HFF-Myc (cell line): ENCODE measurements at regions not wholly inside any gene's neighbourhood (a gene's known extent, or its start where the extent isn't known, plus 50 kb on each side); places are given as distances from the start of the nearest gene placed in this dataset.

Source experiments
- DNase-seq: peaks from one replicate; pipeline ENCODE4 v3.0.0-alpha.2; 2011; ENCODE audit warnings: low read depth; ENCODE audit errors: extremely low read depth
- H3K4me3 ChIP-seq: replicated peaks from 2 replicates; pipeline ENCODE4 v1.5.1; 2011; ENCODE audit warnings: low read depth, mild to moderate bottlenecking, control low read depth, low read length
- CTCF ChIP-seq: IDR thresholded peaks from 2 replicates; pipeline ENCODE4 v1.5.1; 2012; ENCODE audit warnings: mild to moderate bottlenecking, low read depth, low read length, control low read depth; ENCODE audit errors: missing control alignments

DNA sequence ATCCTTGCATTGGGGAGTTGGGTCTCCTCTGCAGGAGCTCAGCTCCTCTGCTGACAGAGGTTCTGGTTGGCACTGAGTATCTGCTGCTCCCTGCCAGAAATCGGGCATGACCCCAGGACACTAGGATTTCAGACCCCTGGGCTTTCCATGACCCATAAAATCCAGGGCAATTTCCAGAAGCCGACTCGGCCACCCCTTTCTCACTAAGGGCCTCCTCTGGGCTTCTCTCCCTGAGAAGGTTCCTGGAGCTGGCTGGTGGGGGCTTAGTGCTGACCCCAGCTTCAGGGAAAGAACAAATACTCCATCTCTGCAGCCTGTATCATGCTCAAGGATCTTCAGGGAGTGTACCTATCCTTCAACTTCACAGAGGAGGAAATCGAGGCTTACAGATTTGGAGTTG is 603.4 kb downstream of the PTPRU start:
- TF ChIP-seq CTCF: no peak
- H3K4me3 ChIP-seq: no peak overlapping the region
- no peak for DNase-seq

DNA sequence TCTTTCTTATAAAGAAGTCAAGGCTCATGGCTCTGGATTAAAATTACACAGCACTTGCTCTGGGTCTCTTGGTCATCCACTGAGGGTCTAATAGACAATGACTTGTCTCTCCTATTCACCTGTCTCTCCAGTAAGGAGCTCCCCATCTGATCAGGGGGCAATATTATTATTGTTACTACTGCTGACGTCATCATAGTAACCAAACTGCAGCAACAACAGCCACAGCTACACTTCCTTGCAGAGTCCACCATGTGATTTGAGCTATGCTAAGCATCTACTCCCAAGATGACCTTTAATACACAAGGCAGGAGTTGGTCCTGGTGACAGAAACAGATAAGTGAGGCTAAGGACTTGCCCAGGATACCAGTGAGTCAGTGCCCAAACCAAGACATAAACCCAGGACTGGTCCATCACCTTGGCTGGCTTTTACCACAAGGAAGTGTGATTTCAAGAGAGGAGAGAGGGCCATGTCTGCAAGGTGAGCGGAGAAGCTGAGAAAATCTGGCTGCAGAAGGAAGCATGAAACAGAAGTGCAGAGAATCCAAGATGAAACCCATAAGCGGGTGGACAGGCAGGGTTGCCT is 602.5 kb downstream of the PTPRU start:
- no peak overlapping the region for H3K4me3 ChIP-seq
- no peak for TF ChIP-seq CTCF
- DNase-seq: no peak

DNA sequence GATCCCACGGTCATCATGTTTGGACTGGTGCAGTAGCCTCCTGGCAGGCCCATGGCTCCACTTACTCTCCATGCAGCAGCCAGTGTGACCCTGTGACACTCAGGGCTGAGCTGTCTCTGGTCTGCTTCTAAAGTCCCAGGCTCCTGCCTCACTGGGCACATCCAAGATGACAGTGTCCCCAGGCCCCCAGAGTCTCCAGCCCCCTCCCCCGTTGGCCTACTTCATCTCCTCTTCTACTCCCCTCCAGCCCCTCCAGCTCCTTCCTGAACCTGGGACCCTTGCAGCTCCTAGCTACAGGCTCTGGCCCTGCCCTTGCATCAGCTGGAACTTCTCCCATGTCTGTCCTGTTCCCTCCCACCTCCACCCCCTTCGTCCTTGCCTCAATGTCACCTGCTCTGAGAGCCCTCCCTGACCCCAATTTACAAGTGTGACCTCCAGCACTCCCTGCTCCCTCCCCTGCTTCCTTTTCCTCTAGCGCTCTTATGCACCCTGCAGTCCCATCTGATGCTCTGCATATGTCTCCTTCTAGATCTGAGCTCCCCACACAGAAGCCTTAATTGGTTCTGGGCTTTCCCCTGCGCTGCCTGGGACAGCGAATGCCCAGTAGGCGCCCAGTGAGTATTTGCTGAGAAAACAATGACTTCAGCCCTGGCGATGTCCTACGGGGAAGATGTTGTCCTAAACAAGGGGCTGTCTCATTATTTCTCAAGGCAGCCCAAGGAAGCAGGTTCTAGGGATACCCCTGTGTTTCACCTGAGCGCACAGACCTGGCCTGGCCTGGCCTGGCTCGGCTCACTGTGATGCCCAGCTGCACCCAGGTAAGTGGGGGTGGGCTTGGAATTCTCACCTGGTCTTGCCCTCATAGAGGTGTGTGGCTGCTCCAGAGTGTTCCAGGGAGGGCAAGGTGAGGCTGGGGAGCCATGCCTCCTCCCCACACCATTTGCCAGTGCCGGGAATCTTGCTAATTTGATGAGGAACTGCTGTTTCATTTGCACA is 600.6 kb downstream of the PTPRU start:
- no peak for DNase-seq
- no peak for TF ChIP-seq CTCF
- H3K4me3 ChIP-seq: no peak overlapping the region

DNA sequence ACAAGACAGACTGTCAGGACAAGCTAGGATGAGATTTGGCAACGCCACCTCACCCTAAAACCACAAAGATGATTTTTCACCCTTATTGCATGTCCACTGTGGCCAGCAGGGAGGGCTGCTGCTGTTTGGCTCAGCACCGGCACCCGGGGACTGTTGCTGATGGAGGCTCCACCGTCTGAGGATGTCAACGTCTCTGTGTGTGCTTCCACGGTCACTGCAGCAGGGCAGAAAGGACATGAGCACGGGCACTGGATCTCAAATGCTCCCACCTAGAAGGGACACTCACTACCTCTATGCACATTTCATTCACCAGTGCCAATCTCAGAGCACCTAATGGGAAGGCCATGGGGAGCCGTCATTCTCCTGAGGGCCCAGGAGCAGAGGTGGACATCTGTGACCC is 599.6 kb downstream of the PTPRU start:
- DNase-seq: no peak
- TF ChIP-seq CTCF: no peak
- no peak overlapping the region for H3K4me3 ChIP-seq

GRCh38 chr1:29835406-29835805 is 599.1 kb downstream of the PTPRU start:
- no peak overlapping the region for H3K4me3 ChIP-seq
- DNase-seq: no peak
- no peak for TF ChIP-seq CTCF

DNA sequence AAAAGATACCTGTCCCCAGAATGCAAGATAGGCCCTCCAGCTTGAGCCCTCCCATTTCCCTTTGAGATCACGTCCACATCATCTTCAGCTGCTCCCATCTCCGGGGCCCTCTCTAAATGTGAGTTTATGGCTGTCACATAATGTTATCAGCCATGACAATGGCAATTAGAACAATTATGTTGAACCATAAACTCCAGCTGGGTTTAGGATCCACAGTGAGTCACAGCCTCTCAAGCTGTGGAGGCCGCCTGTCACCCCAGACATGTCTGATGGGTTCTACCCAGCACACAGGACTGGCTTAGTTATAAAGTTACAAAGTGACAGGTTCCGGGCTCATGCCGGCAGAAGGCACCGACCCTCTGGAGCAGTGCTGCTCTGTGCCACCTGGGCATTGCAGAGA is 597.3 kb downstream of the PTPRU start:
- no peak for TF ChIP-seq CTCF
- H3K4me3 ChIP-seq: no peak overlapping the region
- DNase-seq: no peak
